ENCODE measurements at regions not wholly inside any gene's neighbourhood (a gene's known extent, or its start where the extent isn't known, plus 50 kb on each side); places are given as distances from the start of the nearest gene placed in this dataset.

DNA sequence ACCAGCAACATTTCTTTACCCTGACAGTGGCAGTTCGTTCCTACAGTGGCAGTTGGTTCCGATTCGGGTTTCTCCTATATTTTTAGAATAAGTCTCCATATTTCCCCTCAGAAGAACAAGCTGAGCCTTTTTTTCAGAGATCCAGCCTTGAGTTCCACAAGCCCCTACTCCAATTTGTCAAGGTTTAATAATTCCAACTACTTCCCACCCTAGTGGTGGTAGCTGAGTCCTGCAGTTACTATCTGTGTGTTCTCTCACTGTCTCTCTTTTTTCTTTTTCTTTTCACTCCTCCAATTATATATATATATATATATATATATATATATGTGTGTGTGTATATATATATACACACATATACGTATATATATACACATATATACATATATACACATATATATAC lies 1347.3 kb downstream of the PCDH9 start:
- H3K27me3 Mint-ChIP-seq (ENCODE audit: low read depth): no peaks in the 10 kb centered on the region
- H3K4me3 Mint-ChIP-seq: no peak overlapping the region
- H3K36me3 Mint-ChIP-seq: no peaks in the 10 kb centered on the region
- DNase-seq (ENCODE audit: low spot score) (peak; percentile 11), ATAC-seq (peak; percentile 78)
- no peaks in the 10 kb centered on the region; the same call in 1 of the 2 replicates for H3K4me1 Mint-ChIP-seq
- POLR2A ChIA-PET: interaction anchor here (0.6 kb wide), 1 partner anchor 14 kb away, joined by 3 read pairs; no protein-coding TSS in a partner anchor
- CTCF ChIA-PET: interaction anchor here (0.5 to 1.2 kb wide), 8 partner anchors 10 to 1237 kb away, joined by 3 to 5 read pairs (median 4); no protein-coding TSS in a partner anchor
- H3K9me3 Mint-ChIP-seq: peaks cover 9% of the 10 kb centered on the region
- H3K27ac Mint-ChIP-seq: no peak overlapping the region
- TF ChIP-seq, protein P1, sequence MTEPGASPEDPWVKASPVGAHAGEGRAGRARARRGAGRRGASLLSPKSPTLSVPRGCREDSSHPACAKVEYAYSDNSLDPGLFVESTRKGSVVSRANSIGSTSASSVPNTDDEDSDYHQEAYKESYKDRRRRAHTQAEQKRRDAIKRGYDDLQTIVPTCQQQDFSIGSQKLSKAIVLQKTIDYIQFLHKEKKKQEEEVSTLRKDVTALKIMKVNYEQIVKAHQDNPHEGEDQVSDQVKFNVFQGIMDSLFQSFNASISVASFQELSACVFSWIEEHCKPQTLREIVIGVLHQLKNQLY (CRISPR knock-in tag; IDR thresholded peaks at IDR 0.05): no peak
- TF ChIP-seq MXD4 (CRISPR knock-in tag; IDR thresholded peaks at IDR 0.05; ENCODE audit: borderline replicate concordance): no peak
- TF ChIP-seq TEAD1 (CRISPR knock-in tag; IDR thresholded peaks at IDR 0.05): no peak
- no peak for TF ChIP-seq JAZF1 (CRISPR knock-in tag; IDR thresholded peaks at IDR 0.05)
- TF ChIP-seq ZNF396 (CRISPR knock-in tag; IDR thresholded peaks at IDR 0.05; ENCODE audit: borderline replicate concordance): no peak
- TF ChIP-seq, protein P2, sequence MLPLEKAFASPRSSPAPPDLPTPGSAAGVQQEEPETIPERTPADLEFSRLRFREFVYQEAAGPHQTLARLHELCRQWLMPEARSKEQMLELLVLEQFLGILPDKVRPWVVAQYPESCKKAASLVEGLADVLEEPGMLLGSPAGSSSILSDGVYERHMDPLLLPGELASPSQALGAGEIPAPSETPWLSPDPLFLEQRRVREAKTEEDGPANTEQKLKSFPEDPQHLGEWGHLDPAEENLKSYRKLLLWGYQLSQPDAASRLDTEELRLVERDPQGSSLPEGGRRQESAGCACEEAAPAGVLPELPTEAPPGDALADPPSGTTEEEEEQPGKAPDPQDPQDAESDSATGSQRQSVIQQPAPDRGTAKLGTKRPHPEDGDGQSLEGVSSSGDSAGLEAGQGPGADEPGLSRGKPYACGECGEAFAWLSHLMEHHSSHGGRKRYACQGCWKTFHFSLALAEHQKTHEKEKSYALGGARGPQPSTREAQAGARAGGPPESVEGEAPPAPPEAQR (CRISPR knock-in tag; IDR thresholded peaks at IDR 0.05): no peak
- TF ChIP-seq TEAD4 (CRISPR knock-in tag; IDR thresholded peaks at IDR 0.05): no peak
- TF ChIP-seq SMAD3 (CRISPR knock-in tag; IDR thresholded peaks at IDR 0.05; ENCODE audit: borderline replicate concordance): no peak
- TF ChIP-seq ETV6 (CRISPR knock-in tag; IDR thresholded peaks at IDR 0.05): no peak
- TF ChIP-seq ESRRA (CRISPR knock-in tag; IDR thresholded peaks at IDR 0.05; ENCODE audit: borderline replicate concordance): no peak
- TF ChIP-seq MYBL2 (CRISPR knock-in tag; IDR thresholded peaks at IDR 0.05): no peak
- TF ChIP-seq, protein P3, sequence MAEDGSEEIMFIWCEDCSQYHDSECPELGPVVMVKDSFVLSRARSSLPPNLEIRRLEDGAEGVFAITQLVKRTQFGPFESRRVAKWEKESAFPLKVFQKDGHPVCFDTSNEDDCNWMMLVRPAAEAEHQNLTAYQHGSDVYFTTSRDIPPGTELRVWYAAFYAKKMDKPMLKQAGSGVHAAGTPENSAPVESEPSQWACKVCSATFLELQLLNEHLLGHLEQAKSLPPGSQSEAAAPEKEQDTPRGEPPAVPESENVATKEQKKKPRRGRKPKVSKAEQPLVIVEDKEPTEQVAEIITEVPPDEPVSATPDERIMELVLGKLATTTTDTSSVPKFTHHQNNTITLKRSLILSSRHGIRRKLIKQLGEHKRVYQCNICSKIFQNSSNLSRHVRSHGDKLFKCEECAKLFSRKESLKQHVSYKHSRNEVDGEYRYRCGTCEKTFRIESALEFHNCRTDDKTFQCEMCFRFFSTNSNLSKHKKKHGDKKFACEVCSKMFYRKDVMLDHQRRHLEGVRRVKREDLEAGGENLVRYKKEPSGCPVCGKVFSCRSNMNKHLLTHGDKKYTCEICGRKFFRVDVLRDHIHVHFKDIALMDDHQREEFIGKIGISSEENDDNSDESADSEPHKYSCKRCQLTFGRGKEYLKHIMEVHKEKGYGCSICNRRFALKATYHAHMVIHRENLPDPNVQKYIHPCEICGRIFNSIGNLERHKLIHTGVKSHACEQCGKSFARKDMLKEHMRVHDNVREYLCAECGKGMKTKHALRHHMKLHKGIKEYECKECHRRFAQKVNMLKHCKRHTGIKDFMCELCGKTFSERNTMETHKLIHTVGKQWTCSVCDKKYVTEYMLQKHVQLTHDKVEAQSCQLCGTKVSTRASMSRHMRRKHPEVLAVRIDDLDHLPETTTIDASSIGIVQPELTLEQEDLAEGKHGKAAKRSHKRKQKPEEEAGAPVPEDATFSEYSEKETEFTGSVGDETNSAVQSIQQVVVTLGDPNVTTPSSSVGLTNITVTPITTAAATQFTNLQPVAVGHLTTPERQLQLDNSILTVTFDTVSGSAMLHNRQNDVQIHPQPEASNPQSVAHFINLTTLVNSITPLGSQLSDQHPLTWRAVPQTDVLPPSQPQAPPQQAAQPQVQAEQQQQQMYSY (CRISPR knock-in tag; IDR thresholded peaks at IDR 0.05): no peak
- TF ChIP-seq GTF2I (CRISPR knock-in tag; conservative IDR thresholded peaks at IDR 0.05): no peak
- no peak for TF ChIP-seq ZNF232 (CRISPR knock-in tag; IDR thresholded peaks at IDR 0.05)

DNA sequence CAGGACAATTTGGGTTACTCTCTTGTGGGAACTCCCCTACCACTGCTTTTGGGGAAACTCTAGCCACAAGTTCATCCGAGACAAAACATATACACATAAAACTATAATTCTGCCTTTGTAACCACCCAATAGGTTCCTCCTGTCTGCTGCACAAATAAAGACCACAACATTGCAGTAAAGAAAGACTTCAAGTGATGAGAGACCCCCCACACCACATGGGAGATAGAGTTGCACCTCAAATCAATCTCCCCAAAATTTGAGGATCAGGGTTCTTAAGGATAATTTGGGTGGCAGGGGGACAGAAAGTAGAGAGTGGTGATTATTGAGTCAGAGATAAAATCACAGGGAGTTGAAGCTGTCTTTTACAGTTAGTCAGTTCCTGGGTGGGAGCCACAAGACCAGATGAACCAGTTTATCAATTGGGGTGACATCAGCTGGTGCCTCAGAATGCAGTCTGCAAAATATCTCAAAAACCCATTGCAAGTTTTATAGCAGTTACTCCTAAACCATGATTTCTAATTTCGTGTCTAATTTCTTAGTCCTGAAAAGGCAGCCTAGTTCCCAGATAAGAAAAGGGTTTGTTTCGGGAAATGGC lies 1348.5 kb downstream of the PCDH9 start:
- TF ChIP-seq, protein P4, sequence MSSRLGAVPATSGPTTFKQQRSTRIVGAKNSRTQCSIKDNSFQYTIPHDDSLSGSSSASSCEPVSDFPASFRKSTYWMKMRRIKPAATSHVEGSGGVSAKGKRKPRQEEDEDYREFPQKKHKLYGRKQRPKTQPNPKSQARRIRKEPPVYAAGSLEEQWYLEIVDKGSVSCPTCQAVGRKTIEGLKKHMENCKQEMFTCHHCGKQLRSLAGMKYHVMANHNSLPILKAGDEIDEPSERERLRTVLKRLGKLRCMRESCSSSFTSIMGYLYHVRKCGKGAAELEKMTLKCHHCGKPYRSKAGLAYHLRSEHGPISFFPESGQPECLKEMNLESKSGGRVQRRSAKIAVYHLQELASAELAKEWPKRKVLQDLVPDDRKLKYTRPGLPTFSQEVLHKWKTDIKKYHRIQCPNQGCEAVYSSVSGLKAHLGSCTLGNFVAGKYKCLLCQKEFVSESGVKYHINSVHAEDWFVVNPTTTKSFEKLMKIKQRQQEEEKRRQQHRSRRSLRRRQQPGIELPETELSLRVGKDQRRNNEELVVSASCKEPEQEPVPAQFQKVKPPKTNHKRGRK (CRISPR knock-in tag; IDR thresholded peaks at IDR 0.05; ENCODE audit: borderline replicate concordance): no peak
- TF ChIP-seq, protein P1 (CRISPR knock-in tag; IDR thresholded peaks at IDR 0.05): no peak
- no peak for TF ChIP-seq IRF2 (CRISPR knock-in tag; IDR thresholded peaks at IDR 0.05; ENCODE audit: borderline replicate concordance, low read depth)
- ATAC-seq: no peak

More for the DNA sequence above, 1348.5 kb downstream of the PCDH9 start:
- no peak for DNase-seq (ENCODE audit: low spot score)
- Mint-ChIP-seq H3K4me1 (no peaks in the 10 kb centered on the region; the same call in 1 of the 2 replicates), H3K4me3 (no peak overlapping the region), H3K27ac (no peak overlapping the region), H3K9me3 (peaks cover 9% of the 10 kb centered on the region), H3K36me3 (no peaks in the 10 kb centered on the region), H3K27me3 (ENCODE audit: low read depth) (no peaks in the 10 kb centered on the region)
- ChIA-PET CTCF (interaction anchor here (0.9 kb wide), 1 partner anchor 118 kb away, joined by 3 read pairs; no protein-coding TSS in a partner anchor), POLR2A (no interaction called here)
